Hepatocyte (in vitro differentiated cells): ENCODE measurements at regions not wholly inside any gene's neighbourhood (a gene's known extent, or its start where the extent isn't known, plus 50 kb on each side); places are given as distances from the start of the nearest gene placed in this dataset.
A peak's percentile ranks its signal among the peaks of the same experiment; 100 is the strongest.

Source experiments
- DNase-seq: peaks from one replicate; pipeline ENCODE4 v3.0.0-alpha.2; 2016; ENCODE audit warnings: low spot score
- H2AFZ ChIP-seq: fragments of 200-600 bp; sonication (generic); 2 replicates; pipeline ENCODE4 v1.6.0; 2016; ENCODE audit warnings: antibody characterized with exemption, mild to moderate bottlenecking
- H3K27ac ChIP-seq: fragments of 200-600 bp; sonication (generic); 2 replicates; pipeline ENCODE4 v1.5.1; 2016; ENCODE audit warnings: mild to moderate bottlenecking
- H3K27me3 ChIP-seq: fragments of 200-600 bp; sonication (generic); 2 replicates; pipeline ENCODE4 v1.6.1; 2016
- H3K36me3 ChIP-seq: fragments of 200-600 bp; sonication (generic); replicated peaks from 2 replicates; pipeline ENCODE4 v1.5.1; 2016; ENCODE audit warnings: low read depth; ENCODE audit not compliant: insufficient read depth
- H3K4me1 ChIP-seq: fragments of 200-600 bp; sonication (generic); 2 replicates; pipeline ENCODE4 v1.5.1; 2016; ENCODE audit warnings: mild to moderate bottlenecking, moderate library complexity; ENCODE audit not compliant: insufficient read depth
- H3K4me2 ChIP-seq: fragments of 200-600 bp; sonication (generic); 2 replicates; pipeline ENCODE4 v1.6.0; 2016
- H3K4me3 ChIP-seq: fragments of 200-600 bp; sonication (generic); 2 replicates; pipeline ENCODE4 v1.5.1; 2016; ENCODE audit warnings: mild to moderate bottlenecking
- H3K79me2 ChIP-seq: fragments of 200-600 bp; sonication (generic); 2 replicates; pipeline ENCODE4 v1.6.0; 2017; ENCODE audit warnings: mild to moderate bottlenecking
- H3K9me2 ChIP-seq: fragments of 200-600 bp; sonication (generic); replicated peaks from 2 replicates; pipeline ENCODE4 v1.6.0; 2017; ENCODE audit warnings: mild to moderate bottlenecking; ENCODE audit not compliant: insufficient read depth
- H3K9me3 ChIP-seq: fragments of 200-600 bp; sonication (generic); 2 replicates; pipeline ENCODE4 v1.5.1; 2016; ENCODE audit warnings: low read depth, mild to moderate bottlenecking
- H4K20me1 ChIP-seq: fragments of 200-600 bp; sonication (generic); 2 replicates; pipeline ENCODE4 v1.6.0; 2016; ENCODE audit warnings: mild to moderate bottlenecking; ENCODE audit not compliant: insufficient read depth, poor library complexity, severe bottlenecking
- CTCF ChIP-seq: fragments of 200-600 bp; sonication (generic); IDR thresholded peaks from 2 replicates; pipeline ENCODE4 v1.5.1; 2016; ENCODE audit warnings: antibody characterized with exemption, mild to moderate bottlenecking; ENCODE audit not compliant: poor library complexity
- EZH2 ChIP-seq: fragments of 200-600 bp; sonication (generic); IDR thresholded peaks from 2 replicates; pipeline ENCODE4 v1.6.1; 2016; ENCODE audit warnings: antibody characterized with exemption, mild to moderate bottlenecking, borderline replicate concordance
- EZH2phosphoT487 ChIP-seq: fragments of 200-600 bp; sonication (generic); IDR thresholded peaks from one replicate; pipeline ENCODE4 v1.6.1; 2018; ENCODE audit warnings: antibody characterized with exemption, mild to moderate bottlenecking, low read depth, moderate library complexity; ENCODE audit not compliant: unreplicated experiment, severe bottlenecking
- WGBS: methylation state at CpG from one replicate; pipeline ENCODE4 v1.1.6; 2016; ENCODE audit warnings: low lambda C conversion rate; ENCODE audit errors: missing lambda C conversion rate; 5-methylcytosine and 5-hydroxymethylcytosine counted together

DNA sequence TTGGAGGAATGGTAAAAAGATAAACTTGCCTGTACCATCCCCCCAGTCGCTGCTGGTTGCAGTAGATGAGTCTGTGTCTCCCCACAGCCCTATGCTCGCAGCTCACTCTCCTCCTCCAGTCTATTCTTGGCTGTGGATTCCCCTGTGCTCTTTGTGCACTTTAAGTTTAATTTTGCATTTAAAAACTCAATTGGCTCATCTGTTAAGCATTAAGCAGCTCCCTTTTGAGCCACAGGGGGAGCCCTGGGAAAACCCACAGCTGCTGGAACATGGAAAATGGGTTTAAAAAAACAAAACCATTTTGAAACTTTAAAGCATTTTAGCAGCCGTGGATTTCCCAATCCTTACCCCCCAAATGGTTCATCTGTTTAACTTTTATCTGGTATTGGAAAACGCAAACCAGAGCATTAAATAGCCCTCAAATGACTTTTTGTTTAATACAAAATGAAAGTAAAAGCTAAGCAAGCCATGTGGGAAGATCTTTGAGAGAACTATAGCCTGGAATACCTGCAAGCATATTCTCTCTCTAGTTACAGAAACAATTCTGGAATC, 536.9 kb downstream of the ZIC1 start:
- H3K4me3 ChIP-seq: no peak overlapping the region
- DNase-seq: peak; percentile 65

GRCh38 chr3:147956615-147957014, 547.5 kb downstream of the ZIC1 start:
- Histone ChIP-seq H3K27me3 (no peaks in the 10 kb centered on the region), H3K4me1 (no peaks in the 10 kb centered on the region), H4K20me1 (no peaks in the 10 kb centered on the region), H3K36me3 (no peaks in the 10 kb centered on the region), H3K4me2 (no peak overlapping the region), H3K79me2 (no peaks in the 10 kb centered on the region), H3K9me2 (no peaks in the 10 kb centered on the region), H2AFZ (no peak overlapping the region), H3K9me3 (no peaks in the 10 kb centered on the region), H3K4me3 (no peak overlapping the region), H3K27ac (no peak overlapping the region)
- TF ChIP-seq EZH2phosphoT487 (no peak), CTCF (no peak), EZH2 (no peak)
- 100% methylated on average over 1 of the region's 1 CpG for WGBS
- DNase-seq: no peak

More for the DNA sequence above, 536.9 kb downstream of the ZIC1 start:
- WGBS: 28% methylated on average over 4 of the region's 4 CpGs
- H3K9me3 ChIP-seq: no peaks in the 10 kb centered on the region
- H3K9me2 ChIP-seq: no peaks in the 10 kb centered on the region
- H2AFZ ChIP-seq: peak overlapping the region; percentile 59
- no peaks in the 10 kb centered on the region for H4K20me1 ChIP-seq
- H3K4me2 ChIP-seq: peak overlapping the region; percentile 63
- H3K27ac ChIP-seq: peak overlapping the region; percentile 56
- no peaks in the 10 kb centered on the region for H3K79me2 ChIP-seq
- no peak for TF ChIP-seq EZH2phosphoT487
- TF ChIP-seq CTCF: peak; percentile 63
- TF ChIP-seq EZH2: no peak
- no peaks in the 10 kb centered on the region for H3K27me3 ChIP-seq
- H3K4me1 ChIP-seq: no peaks in the 10 kb centered on the region
- no peaks in the 10 kb centered on the region for H3K36me3 ChIP-seq

DNA sequence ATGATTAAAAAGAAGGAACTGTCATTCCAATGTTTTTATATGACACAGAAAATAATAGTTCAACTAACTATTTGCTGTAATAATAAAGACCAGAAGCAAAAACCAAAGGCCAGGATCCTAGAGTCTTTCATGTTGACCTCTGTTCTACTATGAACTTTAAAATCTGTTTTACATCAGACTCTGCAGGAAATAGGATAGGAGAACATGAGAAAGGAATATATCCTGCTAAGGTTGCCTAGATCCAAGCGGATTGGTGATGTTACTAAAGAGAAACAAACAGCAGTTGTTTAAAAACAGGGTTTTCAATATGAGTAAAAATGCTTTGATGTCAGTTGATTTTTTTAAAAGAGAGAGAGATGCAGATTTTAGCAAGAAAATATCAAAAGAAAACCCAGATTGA, 549.6 kb downstream of the ZIC1 start:
- TF ChIP-seq EZH2 (no peak), EZH2phosphoT487 (no peak), CTCF (no peak)
- 81% methylated on average over 1 of the region's 1 CpG for WGBS
- no peaks in the 10 kb centered on the region for H3K9me2 ChIP-seq

DNA sequence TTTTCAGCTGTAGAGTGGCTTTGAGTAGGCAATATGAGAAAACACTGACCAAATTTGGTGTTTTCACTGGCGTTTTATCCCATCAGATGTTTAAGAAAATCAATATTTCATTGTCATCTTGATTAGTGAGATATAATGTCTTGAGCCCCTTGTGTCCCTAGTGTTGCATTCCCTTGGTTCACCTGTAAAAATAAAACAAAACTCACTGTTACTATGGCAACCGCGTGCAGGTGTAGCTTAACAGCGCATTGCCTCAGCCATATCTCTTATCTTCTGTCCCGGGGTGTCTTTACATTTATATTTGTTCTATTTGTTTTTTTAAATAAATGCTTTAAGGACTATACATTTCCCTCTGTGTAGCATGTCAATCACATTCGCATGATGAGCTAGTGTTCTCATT, 551.6 kb downstream of the ZIC1 start:
- Histone ChIP-seq H3K4me3 (no peak overlapping the region), H3K4me1 (no peaks in the 10 kb centered on the region), H3K27ac (no peak overlapping the region), H3K4me2 (no peak overlapping the region), H2AFZ (no peak overlapping the region), H3K36me3 (no peaks in the 10 kb centered on the region), H3K79me2 (no peaks in the 10 kb centered on the region), H3K9me3 (no peaks in the 10 kb centered on the region), H4K20me1 (no peaks in the 10 kb centered on the region), H3K9me2 (no peaks in the 10 kb centered on the region), H3K27me3 (no peaks in the 10 kb centered on the region)
- no peak for DNase-seq
- 77% methylated on average over 6 of the region's 6 CpGs for WGBS
- TF ChIP-seq CTCF (no peak), EZH2phosphoT487 (no peak), EZH2 (no peak)

More for the DNA sequence above, 549.6 kb downstream of the ZIC1 start:
- H3K27me3 ChIP-seq: no peaks in the 10 kb centered on the region
- H4K20me1 ChIP-seq: no peaks in the 10 kb centered on the region
- no peak overlapping the region for H2AFZ ChIP-seq
- H3K36me3 ChIP-seq: no peaks in the 10 kb centered on the region
- H3K79me2 ChIP-seq: no peaks in the 10 kb centered on the region
- no peak overlapping the region for H3K27ac ChIP-seq
- no peak for DNase-seq
- no peak overlapping the region for H3K4me3 ChIP-seq
- H3K9me3 ChIP-seq: no peaks in the 10 kb centered on the region
- no peak overlapping the region for H3K4me2 ChIP-seq
- H3K4me1 ChIP-seq: no peaks in the 10 kb centered on the region
